ENCODE measurements at regions not wholly inside any gene's neighbourhood (a gene's known extent, or its start where the extent isn't known, plus 50 kb on each side); places are given as distances from the start of the nearest gene placed in this dataset.

DNA sequence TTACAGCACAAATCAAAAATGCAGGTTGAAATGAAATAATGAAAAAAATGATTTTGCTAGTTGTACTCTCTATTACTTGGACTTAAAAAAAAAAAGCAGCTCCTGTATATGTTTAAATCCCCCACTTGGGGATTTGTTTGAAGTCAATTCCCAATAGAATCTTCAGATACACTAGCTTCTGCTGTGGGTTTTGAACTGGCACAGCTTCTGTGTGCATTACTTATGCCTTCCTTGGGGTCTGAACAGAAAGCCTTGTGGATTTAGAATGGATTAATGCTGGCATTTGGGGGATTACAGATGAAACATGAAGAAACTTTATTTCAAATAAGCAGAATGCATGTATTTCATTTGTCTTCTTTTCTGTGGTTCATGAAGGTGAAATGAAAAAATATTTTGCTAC is 513.2 kb upstream of the TBL1XR1 start:
- no peak for TF ChIP-seq EZH2 (optimal IDR thresholded peaks at IDR 0.05; ENCODE audit: low read depth, low read length)
- TF ChIP-seq, protein P1, sequence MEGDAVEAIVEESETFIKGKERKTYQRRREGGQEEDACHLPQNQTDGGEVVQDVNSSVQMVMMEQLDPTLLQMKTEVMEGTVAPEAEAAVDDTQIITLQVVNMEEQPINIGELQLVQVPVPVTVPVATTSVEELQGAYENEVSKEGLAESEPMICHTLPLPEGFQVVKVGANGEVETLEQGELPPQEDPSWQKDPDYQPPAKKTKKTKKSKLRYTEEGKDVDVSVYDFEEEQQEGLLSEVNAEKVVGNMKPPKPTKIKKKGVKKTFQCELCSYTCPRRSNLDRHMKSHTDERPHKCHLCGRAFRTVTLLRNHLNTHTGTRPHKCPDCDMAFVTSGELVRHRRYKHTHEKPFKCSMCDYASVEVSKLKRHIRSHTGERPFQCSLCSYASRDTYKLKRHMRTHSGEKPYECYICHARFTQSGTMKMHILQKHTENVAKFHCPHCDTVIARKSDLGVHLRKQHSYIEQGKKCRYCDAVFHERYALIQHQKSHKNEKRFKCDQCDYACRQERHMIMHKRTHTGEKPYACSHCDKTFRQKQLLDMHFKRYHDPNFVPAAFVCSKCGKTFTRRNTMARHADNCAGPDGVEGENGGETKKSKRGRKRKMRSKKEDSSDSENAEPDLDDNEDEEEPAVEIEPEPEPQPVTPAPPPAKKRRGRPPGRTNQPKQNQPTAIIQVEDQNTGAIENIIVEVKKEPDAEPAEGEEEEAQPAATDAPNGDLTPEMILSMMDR (IDR thresholded peaks at IDR 0.05; ENCODE audit: low read length): no peak
- TF ChIP-seq EZH2phosphoT487 (IDR thresholded peaks at IDR 0.05; ENCODE audit: low read length): no peak
- H3F3A ChIP-seq (ENCODE audit: insufficient read depth, low read length): no peaks in the 10 kb centered on the region
- H3K9ac ChIP-seq (ENCODE audit: low read length): no peak overlapping the region
- no peaks in the 10 kb centered on the region for H4K20me1 ChIP-seq (ENCODE audit: insufficient read depth, low read length)
- no peaks in the 10 kb centered on the region for H3K36me3 ChIP-seq (replicated peaks; ENCODE audit: insufficient read depth, low read length)
- H3K4me1 ChIP-seq (ENCODE audit: low read length): no peaks in the 10 kb centered on the region
- H3K9me2 ChIP-seq (replicated peaks; ENCODE audit: insufficient read depth, low read length): no peaks in the 10 kb centered on the region
- no peak overlapping the region for H2AFZ ChIP-seq (ENCODE audit: low read length)
- H3K4me3 ChIP-seq (ENCODE audit: low read length): no peak overlapping the region
- no peak for DNase-seq
- H3K27me3 ChIP-seq (replicated peaks; ENCODE audit: insufficient read depth, low read length): no peaks in the 10 kb centered on the region
- H3K27ac ChIP-seq (ENCODE audit: low read length): no peak overlapping the region
- no peaks in the 10 kb centered on the region for H3K79me2 ChIP-seq (ENCODE audit: low read length)
- no peaks in the 10 kb centered on the region for H3K9me3 ChIP-seq (replicated peaks; ENCODE audit: insufficient read depth, low read length)
- H3K4me2 ChIP-seq (ENCODE audit: low read depth, low read length): no peak overlapping the region

DNA sequence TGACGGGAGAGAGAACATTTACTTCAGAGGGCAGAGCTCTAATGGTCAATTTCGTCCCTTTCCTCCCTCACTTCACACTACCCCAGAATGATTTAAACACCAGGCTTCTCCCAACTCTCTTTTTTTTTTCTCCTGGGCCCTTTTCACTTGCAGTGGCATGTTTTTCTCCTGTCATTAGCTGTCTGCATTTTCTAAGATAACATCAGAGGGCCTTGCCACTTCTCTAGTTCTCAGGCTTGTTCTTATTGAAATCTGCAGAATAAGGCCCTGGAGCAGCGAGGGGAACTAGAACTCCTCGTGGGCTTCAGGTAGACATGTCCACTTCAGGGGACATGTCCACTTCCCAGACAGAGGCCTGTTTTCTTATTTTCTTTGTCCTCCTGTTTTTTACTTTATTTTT is 514.4 kb upstream of the TBL1XR1 start:
- Histone ChIP-seq H3K4me2 (ENCODE audit: low read depth, low read length) (no peak overlapping the region), H3K9ac (ENCODE audit: low read length) (no peak overlapping the region), H3K4me3 (ENCODE audit: low read length) (no peak overlapping the region), H3K79me2 (ENCODE audit: low read length) (no peaks in the 10 kb centered on the region), H2AFZ (ENCODE audit: low read length) (no peak overlapping the region), H3K4me1 (ENCODE audit: low read length) (no peaks in the 10 kb centered on the region), H3F3A (ENCODE audit: insufficient read depth, low read length) (no peaks in the 10 kb centered on the region), H3K27me3 (replicated peaks; ENCODE audit: insufficient read depth, low read length) (no peaks in the 10 kb centered on the region), H3K36me3 (replicated peaks; ENCODE audit: insufficient read depth, low read length) (no peaks in the 10 kb centered on the region), H3K9me3 (replicated peaks; ENCODE audit: insufficient read depth, low read length) (no peaks in the 10 kb centered on the region), H3K9me2 (replicated peaks; ENCODE audit: insufficient read depth, low read length) (no peaks in the 10 kb centered on the region), H4K20me1 (ENCODE audit: insufficient read depth, low read length) (no peaks in the 10 kb centered on the region), H3K27ac (ENCODE audit: low read length) (no peak overlapping the region)
- DNase-seq: no peak
- TF ChIP-seq EZH2 (optimal IDR thresholded peaks at IDR 0.05; ENCODE audit: low read depth, low read length): no peak
- TF ChIP-seq, protein P1 (IDR thresholded peaks at IDR 0.05; ENCODE audit: low read length): no peak
- TF ChIP-seq EZH2phosphoT487 (IDR thresholded peaks at IDR 0.05; ENCODE audit: low read length): no peak

DNA sequence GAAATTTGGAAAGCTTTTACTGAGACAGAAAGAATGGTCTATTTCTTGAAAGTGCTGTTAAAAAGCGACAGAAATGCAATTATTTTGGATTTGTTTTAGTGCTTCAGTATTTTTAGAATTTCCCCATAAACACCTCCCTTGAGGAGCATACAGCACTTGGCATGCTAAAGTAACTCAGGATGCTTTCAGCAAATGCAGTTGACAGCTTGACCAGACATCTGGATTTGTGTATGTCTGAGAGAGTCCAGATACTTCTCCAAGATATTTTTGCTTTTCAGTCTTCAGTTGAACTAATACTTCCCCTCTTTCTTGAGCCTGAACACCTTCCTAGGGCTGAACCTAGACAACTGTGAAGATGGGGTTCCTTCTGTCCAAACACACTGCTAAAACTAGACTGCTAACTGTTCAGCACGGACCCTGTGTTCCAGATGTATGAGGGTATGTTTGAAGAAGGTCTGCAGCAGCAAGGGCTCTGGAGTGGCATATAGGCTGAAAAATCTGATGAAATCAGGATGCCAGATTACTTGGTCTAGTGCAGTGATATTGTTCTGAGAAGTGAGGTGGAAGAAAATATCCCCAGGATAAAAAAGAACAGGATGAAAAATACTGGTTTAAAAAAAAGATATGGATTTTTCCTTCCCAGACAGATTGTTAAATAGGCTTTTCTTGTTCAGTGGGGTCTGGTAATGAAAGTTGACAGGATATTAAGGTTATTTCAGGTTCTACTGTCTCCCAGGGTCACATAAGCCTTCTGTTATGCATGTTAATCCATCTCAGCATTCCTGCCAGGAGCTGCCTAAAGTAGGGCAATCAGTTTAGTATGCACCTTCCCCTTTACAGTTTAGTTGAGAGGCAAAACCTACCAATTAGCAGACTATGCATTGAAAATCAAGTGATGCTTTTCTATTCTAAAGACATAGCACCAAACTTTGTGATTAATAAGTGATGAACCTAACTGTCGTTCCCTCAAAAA is 516.9 kb upstream of the TBL1XR1 start:
- DNase-seq: no peak
- no peak overlapping the region for H3K27ac ChIP-seq (ENCODE audit: low read length)
- H3K9ac ChIP-seq (ENCODE audit: low read length): no peak overlapping the region

More for the DNA sequence above, 516.9 kb upstream of the TBL1XR1 start:
- Histone ChIP-seq H2AFZ (ENCODE audit: low read length) (no peak overlapping the region), H3K79me2 (ENCODE audit: low read length) (no peaks in the 10 kb centered on the region), H3K4me1 (ENCODE audit: low read length) (no peaks in the 10 kb centered on the region), H3K36me3 (replicated peaks; ENCODE audit: insufficient read depth, low read length) (no peaks in the 10 kb centered on the region), H3K4me3 (ENCODE audit: low read length) (no peak overlapping the region), H3F3A (ENCODE audit: insufficient read depth, low read length) (no peaks in the 10 kb centered on the region), H3K9me3 (replicated peaks; ENCODE audit: insufficient read depth, low read length) (no peaks in the 10 kb centered on the region), H3K27me3 (replicated peaks; ENCODE audit: insufficient read depth, low read length) (no peaks in the 10 kb centered on the region), H3K4me2 (ENCODE audit: low read depth, low read length) (no peak overlapping the region), H3K9me2 (replicated peaks; ENCODE audit: insufficient read depth, low read length) (no peaks in the 10 kb centered on the region), H4K20me1 (ENCODE audit: insufficient read depth, low read length) (no peaks in the 10 kb centered on the region)
- TF ChIP-seq EZH2 (optimal IDR thresholded peaks at IDR 0.05; ENCODE audit: low read depth, low read length) (no peak), EZH2phosphoT487 (IDR thresholded peaks at IDR 0.05; ENCODE audit: low read length) (no peak)
- TF ChIP-seq, protein P1 (IDR thresholded peaks at IDR 0.05; ENCODE audit: low read length): no peak

Measured in MM.1S (cell line).